ENCODE measurements at regions not wholly inside any gene's neighbourhood (a gene's known extent, or its start where the extent isn't known, plus 50 kb on each side); places are given as distances from the start of the nearest gene placed in this dataset.

GRCh38 chr5:82601077-82601476 is 322.9 kb upstream of the RPS23 start:
- Histone ChIP-seq H3K9me3 (ENCODE audit: control insufficient read depth, low read length) (no peaks in the 10 kb centered on the region), H3K9ac (no peak overlapping the region), H3K4me3 (ENCODE audit: low read depth, low read length) (no peak overlapping the region), H2AFZ (no peak overlapping the region), H3K36me3 (ENCODE audit: control insufficient read depth, insufficient read depth, low read length) (no peaks in the 10 kb centered on the region), H3K27ac (no peak overlapping the region), H3K27me3 (ENCODE audit: control insufficient read depth, insufficient read depth, low read length) (no peaks in the 10 kb centered on the region), H3K4me2 (ENCODE audit: low read length) (no peak overlapping the region), H3K4me1 (no peaks in the 10 kb centered on the region), H3K79me2 (no peaks in the 10 kb centered on the region)
- no peak for TF ChIP-seq CTCF (IDR thresholded peaks at IDR 0.05)

- Histone ChIP-seq H3K4me3 (ENCODE audit: low read depth, low read length) (no peak overlapping the region), H3K27ac (no peak overlapping the region), H3K9me3 (ENCODE audit: control insufficient read depth, low read length) (no peaks in the 10 kb centered on the region), H3K79me2 (no peaks in the 10 kb centered on the region), H3K4me2 (ENCODE audit: low read length) (no peak overlapping the region), H2AFZ (no peak overlapping the region), H3K4me1 (no peaks in the 10 kb centered on the region), H3K27me3 (ENCODE audit: control insufficient read depth, insufficient read depth, low read length) (no peaks in the 10 kb centered on the region), H3K9ac (no peak overlapping the region), H3K36me3 (ENCODE audit: control insufficient read depth, insufficient read depth, low read length) (no peaks in the 10 kb centered on the region)
- TF ChIP-seq CTCF (IDR thresholded peaks at IDR 0.05) = no peak
Observed at GRCh38 chr5:82599692-82600091, 321.5 kb upstream of the RPS23 start.

- Histone ChIP-seq H3K9ac (no peak overlapping the region), H3K4me2 (ENCODE audit: low read length) (no peak overlapping the region), H3K79me2 (no peaks in the 10 kb centered on the region), H3K27ac (no peak overlapping the region), H3K36me3 (ENCODE audit: control insufficient read depth, insufficient read depth, low read length) (no peaks in the 10 kb centered on the region), H3K4me3 (ENCODE audit: low read depth, low read length) (no peak overlapping the region), H2AFZ (no peak overlapping the region), H3K9me3 (ENCODE audit: control insufficient read depth, low read length) (no peaks in the 10 kb centered on the region), H3K4me1 (no peaks in the 10 kb centered on the region), H3K27me3 (ENCODE audit: control insufficient read depth, insufficient read depth, low read length) (no peaks in the 10 kb centered on the region)
- TF ChIP-seq CTCF (IDR thresholded peaks at IDR 0.05) = no peak
Observed at GRCh38 chr5:82599030-82599429, 320.9 kb upstream of the RPS23 start.

GRCh38 chr5:82597437-82597836 is 319.3 kb upstream of the RPS23 start:
- H3K4me1 ChIP-seq = no peaks in the 10 kb centered on the region
- H3K4me3 ChIP-seq (ENCODE audit: low read depth, low read length) = no peak overlapping the region
- H3K79me2 ChIP-seq = no peaks in the 10 kb centered on the region
- H2AFZ ChIP-seq = no peak overlapping the region
- no peak overlapping the region for H3K4me2 ChIP-seq (ENCODE audit: low read length)
- no peak overlapping the region for H3K9ac ChIP-seq
- no peaks in the 10 kb centered on the region for H3K36me3 ChIP-seq (ENCODE audit: control insufficient read depth, insufficient read depth, low read length)
- no peaks in the 10 kb centered on the region for H3K9me3 ChIP-seq (ENCODE audit: control insufficient read depth, low read length)
- H3K27ac ChIP-seq = no peak overlapping the region
- H3K27me3 ChIP-seq (ENCODE audit: control insufficient read depth, insufficient read depth, low read length) = no peaks in the 10 kb centered on the region
- TF ChIP-seq CTCF (IDR thresholded peaks at IDR 0.05) = no peak

- no peak overlapping the region for H3K9ac ChIP-seq
- no peaks in the 10 kb centered on the region for H3K79me2 ChIP-seq
- no peaks in the 10 kb centered on the region for H3K27me3 ChIP-seq (ENCODE audit: control insufficient read depth, insufficient read depth, low read length)
- TF ChIP-seq CTCF (IDR thresholded peaks at IDR 0.05) = no peak
- H3K36me3 ChIP-seq (ENCODE audit: control insufficient read depth, insufficient read depth, low read length) = no peaks in the 10 kb centered on the region
- H3K4me1 ChIP-seq = no peaks in the 10 kb centered on the region
- no peaks in the 10 kb centered on the region for H3K9me3 ChIP-seq (ENCODE audit: control insufficient read depth, low read length)
- H3K4me3 ChIP-seq (ENCODE audit: low read depth, low read length) = no peak overlapping the region
- no peak overlapping the region for H3K4me2 ChIP-seq (ENCODE audit: low read length)
- H3K27ac ChIP-seq = no peak overlapping the region
- H2AFZ ChIP-seq = no peak overlapping the region
Observed at GRCh38 chr5:82596451-82596850, 318.3 kb upstream of the RPS23 start.

Data from parathyroid adenoma (tissue), 2 donors.